RWPE2 (cell line): ENCODE measurements at regions not wholly inside any gene's neighbourhood (a gene's known extent, or its start where the extent isn't known, plus 50 kb on each side); places are given as distances from the start of the nearest gene placed in this dataset.

Experiments used
- ATAC-seq: fragments of 200-7000 bp; cut with Tn5 transposase; 3 replicates; pipeline ENCODE4 v1.9.1; 2021; ENCODE audit warnings: low read depth
- DNase-seq: peaks from one replicate; pipeline ENCODE4 v3.0.0-alpha.2; 2020; ENCODE audit warnings: low spot score
- H3K27ac ChIP-seq: fragments of 450-650 bp; 2 replicates; pipeline ENCODE4 v1.5.1; 2017; ENCODE audit warnings: mild to moderate bottlenecking; ENCODE audit not compliant: poor library complexity, severe bottlenecking
- H3K27me3 ChIP-seq: fragments of 250-450 bp; sonication (Bioruptor Pico); 2 replicates; pipeline ENCODE4 v1.5.1; 2021; ENCODE audit warnings: mild to moderate bottlenecking, moderate library complexity; ENCODE audit not compliant: insufficient read depth, poor library complexity, severe bottlenecking
- H3K36me3 ChIP-seq: fragments of 250-450 bp; sonication (Bioruptor Pico); 2 replicates; pipeline ENCODE4 v1.5.1; 2020; ENCODE audit warnings: low read depth, mild to moderate bottlenecking, moderate library complexity
- H3K4me1 ChIP-seq: fragments of 250-450 bp; sonication (Bioruptor Pico); 2 replicates; pipeline ENCODE4 v1.5.1; 2021; ENCODE audit warnings: mild to moderate bottlenecking, moderate library complexity; ENCODE audit not compliant: insufficient read depth, poor library complexity, severe bottlenecking
- H3K4me3 ChIP-seq: fragments of 250-450 bp; sonication (Bioruptor Pico); 2 replicates; pipeline ENCODE4 v1.5.1; 2021; ENCODE audit warnings: mild to moderate bottlenecking, moderate library complexity; ENCODE audit not compliant: severe bottlenecking
- H3K9me3 ChIP-seq: fragments of 250-450 bp; sonication (Bioruptor Pico); 2 replicates; pipeline ENCODE4 v1.5.1; 2021; ENCODE audit warnings: mild to moderate bottlenecking, moderate library complexity; ENCODE audit not compliant: severe bottlenecking
- CTCF ChIP-seq: fragments of 450-650 bp; IDR thresholded peaks from one replicate; pipeline ENCODE4 v1.5.1; 2017; ENCODE audit warnings: mild to moderate bottlenecking, moderate library complexity; ENCODE audit not compliant: poor library complexity, severe bottlenecking

GRCh38 chr12:114743289-114743688, 59.3 kb upstream of the TBX3 start:
- no peak for ATAC-seq
- Histone ChIP-seq H3K27ac (no peak overlapping the region), H3K27me3 (no peaks in the 10 kb centered on the region), H3K4me1 (no peaks in the 10 kb centered on the region), H3K36me3 (no peaks in the 10 kb centered on the region), H3K9me3 (no peaks in the 10 kb centered on the region), H3K4me3 (no peak overlapping the region)
- TF ChIP-seq CTCF = no peak
- no peak for DNase-seq

GRCh38 chr12:114742363-114742762, 58.4 kb upstream of the TBX3 start:
- DNase-seq = no peak
- Histone ChIP-seq H3K27me3 (no peaks in the 10 kb centered on the region), H3K36me3 (no peaks in the 10 kb centered on the region), H3K4me3 (no peak overlapping the region), H3K27ac (no peak overlapping the region), H3K9me3 (no peaks in the 10 kb centered on the region), H3K4me1 (no peaks in the 10 kb centered on the region)
- TF ChIP-seq CTCF = no peak
- no peak for ATAC-seq

- no peak for DNase-seq
These were observed 58.0 kb upstream of the TBX3 start for GRCh38 chr12:114741940-114742339.

GRCh38 chr12:114740448-114740847, 56.5 kb upstream of the TBX3 start:
- H3K27ac ChIP-seq = no peak overlapping the region
- no peak for DNase-seq
- H3K4me3 ChIP-seq = no peak overlapping the region
- TF ChIP-seq CTCF = no peak
- H3K27me3 ChIP-seq = no peaks in the 10 kb centered on the region
- no peaks in the 10 kb centered on the region for H3K36me3 ChIP-seq
- H3K9me3 ChIP-seq = no peaks in the 10 kb centered on the region
- ATAC-seq = no peak
- no peaks in the 10 kb centered on the region for H3K4me1 ChIP-seq

More at GRCh38 chr12:114741940-114742339, 58.0 kb upstream of the TBX3 start:
- TF ChIP-seq CTCF = no peak
- Histone ChIP-seq H3K27me3 (no peaks in the 10 kb centered on the region), H3K36me3 (no peaks in the 10 kb centered on the region), H3K4me1 (no peaks in the 10 kb centered on the region), H3K4me3 (no peak overlapping the region), H3K27ac (no peak overlapping the region), H3K9me3 (no peaks in the 10 kb centered on the region)
- ATAC-seq = no peak

- no peak for DNase-seq
- no peak for TF ChIP-seq CTCF
- no peak overlapping the region for H3K27ac ChIP-seq
These were observed 54.6 kb upstream of the TBX3 start for GRCh38 chr12:114738460-114739184.

More at GRCh38 chr12:114738460-114739184, 54.6 kb upstream of the TBX3 start:
- H3K36me3 ChIP-seq = no peaks in the 10 kb centered on the region
- no peak overlapping the region for H3K4me3 ChIP-seq
- H3K4me1 ChIP-seq = no peaks in the 10 kb centered on the region
- ATAC-seq = no peak
- H3K27me3 ChIP-seq = no peaks in the 10 kb centered on the region
- no peaks in the 10 kb centered on the region for H3K9me3 ChIP-seq
